SK-N-SH treated with all-trans-retinoic acid at 6 μM for 48 hours (cell line): ENCODE measurements at regions not wholly inside any gene's neighbourhood (a gene's known extent, or its start where the extent isn't known, plus 50 kb on each side); places are given as distances from the start of the nearest gene placed in this dataset.

Experiments
- ARNTL ChIP-seq: fragments of 450-650 bp; formaldehyde crosslinking; IDR thresholded peaks from 2 replicates; pipeline ENCODE4 v1.5.0; 2020; ENCODE audit warnings: low read depth, mild to moderate bottlenecking, moderate library complexity, borderline replicate concordance
- CREB5 ChIP-seq: fragments of 250-450 bp; sonication (Bioruptor Pico); IDR thresholded peaks from 2 replicates; pipeline ENCODE4 v1.5.1; 2020; ENCODE audit warnings: low read depth, mild to moderate bottlenecking, moderate library complexity
- CSDC2 ChIP-seq: fragments of 250-450 bp; sonication (Bioruptor Pico); IDR thresholded peaks from 2 replicates; pipeline ENCODE4 v1.5.0; 2020; ENCODE audit warnings: mild to moderate bottlenecking, moderate library complexity
- GLIS3 ChIP-seq: fragments of 250-450 bp; sonication (Bioruptor Pico); IDR thresholded peaks from 2 replicates; pipeline ENCODE4 v1.5.0; 2020; ENCODE audit warnings: mild to moderate bottlenecking, moderate library complexity
- OSR1 ChIP-seq: fragments of 250-450 bp; sonication (Bioruptor Pico); IDR thresholded peaks from 2 replicates; pipeline ENCODE4 v1.8.0; 2022; ENCODE audit warnings: moderate library complexity, mild to moderate bottlenecking, inconsistent platforms
- POU6F1 ChIP-seq: fragments of 250-450 bp; sonication (Bioruptor Pico); IDR thresholded peaks from 2 replicates; pipeline ENCODE4 v1.8.0; 2021; ENCODE audit warnings: low read depth, mild to moderate bottlenecking, moderate library complexity, borderline replicate concordance
- PPARA ChIP-seq: fragments of 250-450 bp; sonication (Bioruptor Pico); IDR thresholded peaks from 2 replicates; pipeline ENCODE4 v1.5.0; 2020; ENCODE audit warnings: mild to moderate bottlenecking, borderline replicate concordance
- RARB ChIP-seq: fragments of 250-450 bp; sonication (Bioruptor Pico); IDR thresholded peaks from 2 replicates; pipeline ENCODE4 v1.8.0; 2021; ENCODE audit warnings: mild to moderate bottlenecking, moderate library complexity
- TCF4 ChIP-seq: fragments of 250-450 bp; sonication (Bioruptor Pico); IDR thresholded peaks from 2 replicates; pipeline ENCODE4 v1.8.0; 2021; ENCODE audit warnings: mild to moderate bottlenecking, moderate library complexity, borderline replicate concordance
- ZC3H10 ChIP-seq: fragments of 250-450 bp; sonication (Bioruptor Pico); IDR thresholded peaks from 2 replicates; pipeline ENCODE4 v1.5.1; 2021; ENCODE audit warnings: mild to moderate bottlenecking, moderate library complexity
- ZFP30 ChIP-seq: fragments of 450-650 bp; formaldehyde crosslinking; IDR thresholded peaks from 2 replicates; pipeline ENCODE4 v1.5.0; 2022; ENCODE audit warnings: mild to moderate bottlenecking, moderate library complexity
- ZNF8 ChIP-seq: fragments of 450-650 bp; formaldehyde crosslinking; IDR thresholded peaks from 2 replicates; pipeline ENCODE4 v1.5.0; 2020; ENCODE audit warnings: mild to moderate bottlenecking, moderate library complexity
- TF ChIP-seq, protein P1 (sequence below): fragments of 250-450 bp; sonication (Bioruptor Pico); IDR thresholded peaks from 2 replicates; pipeline ENCODE4 v1.5.0; 2020; ENCODE audit warnings: mild to moderate bottlenecking, moderate library complexity
- TF ChIP-seq, protein P2 (sequence below): fragments of 250-450 bp; sonication (Bioruptor Pico); IDR thresholded peaks from 2 replicates; pipeline ENCODE4 v1.8.0; 2020; ENCODE audit warnings: mild to moderate bottlenecking, moderate library complexity, borderline replicate concordance

DNA sequence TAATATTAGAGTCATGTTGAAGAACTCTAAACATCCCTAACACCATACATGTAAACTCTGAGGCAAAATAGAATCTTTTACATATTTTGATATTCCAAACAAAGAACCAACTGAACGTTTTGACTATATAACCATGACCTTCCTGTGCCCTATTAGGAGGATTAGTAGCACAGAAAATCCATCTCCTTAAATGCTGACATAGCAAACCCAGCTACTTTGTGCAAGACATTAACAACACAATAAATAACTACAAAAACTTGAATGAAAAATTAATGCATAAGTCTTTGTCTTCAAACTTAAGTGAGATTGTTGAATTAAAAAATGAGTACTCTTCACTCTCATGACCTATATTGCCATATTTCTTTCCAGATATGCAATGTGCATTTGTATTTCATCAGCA lies 450.0 kb upstream of the PDZRN3 start:
- no peak for TF ChIP-seq TCF4 (CRISPR knock-in tag)
- TF ChIP-seq, protein P1, sequence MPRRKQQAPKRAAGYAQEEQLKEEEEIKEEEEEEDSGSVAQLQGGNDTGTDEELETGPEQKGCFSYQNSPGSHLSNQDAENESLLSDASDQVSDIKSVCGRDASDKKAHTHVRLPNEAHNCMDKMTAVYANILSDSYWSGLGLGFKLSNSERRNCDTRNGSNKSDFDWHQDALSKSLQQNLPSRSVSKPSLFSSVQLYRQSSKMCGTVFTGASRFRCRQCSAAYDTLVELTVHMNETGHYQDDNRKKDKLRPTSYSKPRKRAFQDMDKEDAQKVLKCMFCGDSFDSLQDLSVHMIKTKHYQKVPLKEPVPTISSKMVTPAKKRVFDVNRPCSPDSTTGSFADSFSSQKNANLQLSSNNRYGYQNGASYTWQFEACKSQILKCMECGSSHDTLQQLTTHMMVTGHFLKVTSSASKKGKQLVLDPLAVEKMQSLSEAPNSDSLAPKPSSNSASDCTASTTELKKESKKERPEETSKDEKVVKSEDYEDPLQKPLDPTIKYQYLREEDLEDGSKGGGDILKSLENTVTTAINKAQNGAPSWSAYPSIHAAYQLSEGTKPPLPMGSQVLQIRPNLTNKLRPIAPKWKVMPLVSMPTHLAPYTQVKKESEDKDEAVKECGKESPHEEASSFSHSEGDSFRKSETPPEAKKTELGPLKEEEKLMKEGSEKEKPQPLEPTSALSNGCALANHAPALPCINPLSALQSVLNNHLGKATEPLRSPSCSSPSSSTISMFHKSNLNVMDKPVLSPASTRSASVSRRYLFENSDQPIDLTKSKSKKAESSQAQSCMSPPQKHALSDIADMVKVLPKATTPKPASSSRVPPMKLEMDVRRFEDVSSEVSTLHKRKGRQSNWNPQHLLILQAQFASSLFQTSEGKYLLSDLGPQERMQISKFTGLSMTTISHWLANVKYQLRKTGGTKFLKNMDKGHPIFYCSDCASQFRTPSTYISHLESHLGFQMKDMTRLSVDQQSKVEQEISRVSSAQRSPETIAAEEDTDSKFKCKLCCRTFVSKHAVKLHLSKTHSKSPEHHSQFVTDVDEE (CRISPR knock-in tag): no peak
- TF ChIP-seq POU6F1 (CRISPR knock-in tag): no peak
- no peak for TF ChIP-seq CSDC2 (CRISPR knock-in tag)
- TF ChIP-seq, protein P2, sequence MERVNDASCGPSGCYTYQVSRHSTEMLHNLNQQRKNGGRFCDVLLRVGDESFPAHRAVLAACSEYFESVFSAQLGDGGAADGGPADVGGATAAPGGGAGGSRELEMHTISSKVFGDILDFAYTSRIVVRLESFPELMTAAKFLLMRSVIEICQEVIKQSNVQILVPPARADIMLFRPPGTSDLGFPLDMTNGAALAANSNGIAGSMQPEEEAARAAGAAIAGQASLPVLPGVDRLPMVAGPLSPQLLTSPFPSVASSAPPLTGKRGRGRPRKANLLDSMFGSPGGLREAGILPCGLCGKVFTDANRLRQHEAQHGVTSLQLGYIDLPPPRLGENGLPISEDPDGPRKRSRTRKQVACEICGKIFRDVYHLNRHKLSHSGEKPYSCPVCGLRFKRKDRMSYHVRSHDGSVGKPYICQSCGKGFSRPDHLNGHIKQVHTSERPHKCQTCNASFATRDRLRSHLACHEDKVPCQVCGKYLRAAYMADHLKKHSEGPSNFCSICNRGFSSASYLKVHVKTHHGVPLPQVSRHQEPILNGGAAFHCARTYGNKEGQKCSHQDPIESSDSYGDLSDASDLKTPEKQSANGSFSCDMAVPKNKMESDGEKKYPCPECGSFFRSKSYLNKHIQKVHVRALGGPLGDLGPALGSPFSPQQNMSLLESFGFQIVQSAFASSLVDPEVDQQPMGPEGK (CRISPR knock-in tag): no peak
- TF ChIP-seq PPARA: no peak
- TF ChIP-seq ZNF8: no peak
- TF ChIP-seq ZC3H10: no peak
- TF ChIP-seq OSR1: no peak
- no peak for TF ChIP-seq RARB
- TF ChIP-seq ZFP30: no peak
- no peak for TF ChIP-seq ARNTL (CRISPR knock-in tag)
- TF ChIP-seq GLIS3 (CRISPR knock-in tag): no peak
- TF ChIP-seq CREB5: no peak
